ENCODE measurements at regions not wholly inside any gene's neighbourhood (a gene's known extent, or its start where the extent isn't known, plus 50 kb on each side); places are given as distances from the start of the nearest gene placed in this dataset.

DNA sequence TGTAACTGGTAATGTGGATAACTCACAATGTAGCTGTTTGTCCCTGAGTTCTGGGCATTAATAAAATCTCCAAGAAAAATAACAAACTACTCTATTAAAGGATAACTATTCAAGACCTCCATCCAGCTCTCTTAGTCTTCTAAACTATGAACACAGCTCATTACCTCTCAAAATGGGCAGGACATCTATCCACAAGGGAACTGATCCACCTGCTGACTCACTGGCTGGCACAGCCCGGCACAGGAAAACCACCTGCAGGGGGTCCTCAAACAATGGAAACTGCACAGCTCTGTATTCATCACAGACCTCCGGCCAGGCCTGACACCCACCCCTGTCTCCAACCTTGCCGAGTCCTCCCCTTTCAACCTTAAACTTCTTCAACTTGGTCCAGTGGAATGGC lies 255.4 kb downstream of the TJP1 start:
- no peak for TF ChIP-seq POLR2A (IDR thresholded peaks at IDR 0.05)
- TF ChIP-seq, protein P1, sequence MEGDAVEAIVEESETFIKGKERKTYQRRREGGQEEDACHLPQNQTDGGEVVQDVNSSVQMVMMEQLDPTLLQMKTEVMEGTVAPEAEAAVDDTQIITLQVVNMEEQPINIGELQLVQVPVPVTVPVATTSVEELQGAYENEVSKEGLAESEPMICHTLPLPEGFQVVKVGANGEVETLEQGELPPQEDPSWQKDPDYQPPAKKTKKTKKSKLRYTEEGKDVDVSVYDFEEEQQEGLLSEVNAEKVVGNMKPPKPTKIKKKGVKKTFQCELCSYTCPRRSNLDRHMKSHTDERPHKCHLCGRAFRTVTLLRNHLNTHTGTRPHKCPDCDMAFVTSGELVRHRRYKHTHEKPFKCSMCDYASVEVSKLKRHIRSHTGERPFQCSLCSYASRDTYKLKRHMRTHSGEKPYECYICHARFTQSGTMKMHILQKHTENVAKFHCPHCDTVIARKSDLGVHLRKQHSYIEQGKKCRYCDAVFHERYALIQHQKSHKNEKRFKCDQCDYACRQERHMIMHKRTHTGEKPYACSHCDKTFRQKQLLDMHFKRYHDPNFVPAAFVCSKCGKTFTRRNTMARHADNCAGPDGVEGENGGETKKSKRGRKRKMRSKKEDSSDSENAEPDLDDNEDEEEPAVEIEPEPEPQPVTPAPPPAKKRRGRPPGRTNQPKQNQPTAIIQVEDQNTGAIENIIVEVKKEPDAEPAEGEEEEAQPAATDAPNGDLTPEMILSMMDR (IDR thresholded peaks at IDR 0.05) = no peak
